KMS-11 (cell line): ENCODE measurements at regions not wholly inside any gene's neighbourhood (a gene's known extent, or its start where the extent isn't known, plus 50 kb on each side); places are given as distances from the start of the nearest gene placed in this dataset.

Experiments used
- H2AFZ ChIP-seq: fragments of 200-600 bp; sonication (generic); 2 replicates; pipeline ENCODE4 v1.6.1; 2016; ENCODE audit warnings: antibody characterized with exemption, mixed run types, low read depth
- H3K27ac ChIP-seq: fragments of 200-600 bp; sonication (generic); 2 replicates; pipeline ENCODE4 v1.6.1; 2016; ENCODE audit warnings: mild to moderate bottlenecking, mixed run types
- H3K27me3 ChIP-seq: fragments of 200-600 bp; sonication (generic); 2 replicates; pipeline ENCODE4 v1.6.1; 2017; ENCODE audit warnings: mild to moderate bottlenecking, low read depth, mixed run types, moderate library complexity; ENCODE audit not compliant: insufficient read depth
- H3K36me3 ChIP-seq: fragments of 200-600 bp; sonication (generic); 2 replicates; pipeline ENCODE4 v1.6.1; 2017; ENCODE audit warnings: mild to moderate bottlenecking, mixed run types; ENCODE audit not compliant: insufficient read depth
- H3K4me1 ChIP-seq: fragments of 200-600 bp; sonication (generic); 2 replicates; pipeline ENCODE4 v1.6.1; 2016; ENCODE audit warnings: mild to moderate bottlenecking, low read depth, mixed run types; ENCODE audit not compliant: poor library complexity, severe bottlenecking
- H3K4me2 ChIP-seq: fragments of 200-600 bp; sonication (generic); 2 replicates; pipeline ENCODE4 v1.7.0; 2016; ENCODE audit warnings: mild to moderate bottlenecking, mixed run types
- H3K4me3 ChIP-seq: fragments of 200-600 bp; sonication (generic); IDR thresholded peaks from 2 replicates; pipeline ENCODE4 v1.6.1; 2017; ENCODE audit warnings: low read depth, low read length, mixed read lengths; ENCODE audit not compliant: insufficient read depth
- H3K79me2 ChIP-seq: fragments of 200-600 bp; sonication (generic); 2 replicates; pipeline ENCODE4 v1.6.1; 2016; ENCODE audit warnings: low read depth, mixed run types; ENCODE audit not compliant: insufficient read depth
- H3K9ac ChIP-seq: fragments of 200-600 bp; sonication (generic); 2 replicates; pipeline ENCODE4 v1.6.1; 2016; ENCODE audit warnings: mild to moderate bottlenecking, mixed run types
- H4K20me1 ChIP-seq: fragments of 200-600 bp; sonication (generic); 2 replicates; pipeline ENCODE4 v1.6.1; 2016; ENCODE audit warnings: mild to moderate bottlenecking, mixed run types; ENCODE audit not compliant: insufficient read depth
- TF ChIP-seq, protein P1 (sequence below): fragments of 200-600 bp; sonication (generic); conservative IDR thresholded peaks from 2 replicates; pipeline ENCODE4 v1.6.1; 2017; ENCODE audit warnings: low read depth, mild to moderate bottlenecking, antibody characterized with exemption, low read length, moderate library complexity, mixed read lengths

DNA sequence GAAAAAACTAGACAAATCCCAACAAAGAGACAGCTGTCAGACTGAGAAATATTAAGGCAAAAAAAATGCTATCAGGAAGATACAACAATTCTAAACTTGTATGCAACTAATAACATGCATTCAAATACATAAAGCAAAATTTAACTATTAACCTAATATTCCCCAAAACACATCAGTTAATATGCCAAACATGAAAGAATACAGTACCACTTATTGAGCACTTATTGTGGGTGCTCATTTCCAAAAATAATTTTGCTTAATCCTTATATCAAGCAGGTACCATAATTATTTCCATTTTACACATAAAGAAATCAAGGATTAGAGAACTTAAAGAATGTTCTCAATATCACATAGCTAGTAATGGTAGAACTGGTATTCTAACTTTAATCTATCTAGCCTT is 67.7 kb upstream of the HMGXB4 start:
- Histone ChIP-seq H3K27me3 (no peaks in the 10 kb centered on the region), H3K27ac (no peak overlapping the region), H3K4me2 (no peak overlapping the region), H4K20me1 (no peaks in the 10 kb centered on the region), H3K9ac (no peak overlapping the region), H3K4me3 (no peak overlapping the region), H3K36me3 (no peaks in the 10 kb centered on the region), H3K4me1 (no peaks in the 10 kb centered on the region), H2AFZ (no peak overlapping the region), H3K79me2 (no peaks in the 10 kb centered on the region)
- TF ChIP-seq, protein P1, sequence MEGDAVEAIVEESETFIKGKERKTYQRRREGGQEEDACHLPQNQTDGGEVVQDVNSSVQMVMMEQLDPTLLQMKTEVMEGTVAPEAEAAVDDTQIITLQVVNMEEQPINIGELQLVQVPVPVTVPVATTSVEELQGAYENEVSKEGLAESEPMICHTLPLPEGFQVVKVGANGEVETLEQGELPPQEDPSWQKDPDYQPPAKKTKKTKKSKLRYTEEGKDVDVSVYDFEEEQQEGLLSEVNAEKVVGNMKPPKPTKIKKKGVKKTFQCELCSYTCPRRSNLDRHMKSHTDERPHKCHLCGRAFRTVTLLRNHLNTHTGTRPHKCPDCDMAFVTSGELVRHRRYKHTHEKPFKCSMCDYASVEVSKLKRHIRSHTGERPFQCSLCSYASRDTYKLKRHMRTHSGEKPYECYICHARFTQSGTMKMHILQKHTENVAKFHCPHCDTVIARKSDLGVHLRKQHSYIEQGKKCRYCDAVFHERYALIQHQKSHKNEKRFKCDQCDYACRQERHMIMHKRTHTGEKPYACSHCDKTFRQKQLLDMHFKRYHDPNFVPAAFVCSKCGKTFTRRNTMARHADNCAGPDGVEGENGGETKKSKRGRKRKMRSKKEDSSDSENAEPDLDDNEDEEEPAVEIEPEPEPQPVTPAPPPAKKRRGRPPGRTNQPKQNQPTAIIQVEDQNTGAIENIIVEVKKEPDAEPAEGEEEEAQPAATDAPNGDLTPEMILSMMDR = no peak

- no peak overlapping the region for H3K27ac ChIP-seq
- no peaks in the 10 kb centered on the region for H3K27me3 ChIP-seq
- TF ChIP-seq, protein P1 = no peak
- no peak overlapping the region for H2AFZ ChIP-seq
- H3K79me2 ChIP-seq = no peaks in the 10 kb centered on the region
- no peak overlapping the region for H3K4me3 ChIP-seq
- H3K9ac ChIP-seq = no peak overlapping the region
- no peaks in the 10 kb centered on the region for H3K36me3 ChIP-seq
- no peak overlapping the region for H3K4me2 ChIP-seq
- no peaks in the 10 kb centered on the region for H4K20me1 ChIP-seq
- H3K4me1 ChIP-seq = no peaks in the 10 kb centered on the region
These were observed 65.9 kb upstream of the HMGXB4 start for GRCh38 chr22:35191412-35191811.

DNA sequence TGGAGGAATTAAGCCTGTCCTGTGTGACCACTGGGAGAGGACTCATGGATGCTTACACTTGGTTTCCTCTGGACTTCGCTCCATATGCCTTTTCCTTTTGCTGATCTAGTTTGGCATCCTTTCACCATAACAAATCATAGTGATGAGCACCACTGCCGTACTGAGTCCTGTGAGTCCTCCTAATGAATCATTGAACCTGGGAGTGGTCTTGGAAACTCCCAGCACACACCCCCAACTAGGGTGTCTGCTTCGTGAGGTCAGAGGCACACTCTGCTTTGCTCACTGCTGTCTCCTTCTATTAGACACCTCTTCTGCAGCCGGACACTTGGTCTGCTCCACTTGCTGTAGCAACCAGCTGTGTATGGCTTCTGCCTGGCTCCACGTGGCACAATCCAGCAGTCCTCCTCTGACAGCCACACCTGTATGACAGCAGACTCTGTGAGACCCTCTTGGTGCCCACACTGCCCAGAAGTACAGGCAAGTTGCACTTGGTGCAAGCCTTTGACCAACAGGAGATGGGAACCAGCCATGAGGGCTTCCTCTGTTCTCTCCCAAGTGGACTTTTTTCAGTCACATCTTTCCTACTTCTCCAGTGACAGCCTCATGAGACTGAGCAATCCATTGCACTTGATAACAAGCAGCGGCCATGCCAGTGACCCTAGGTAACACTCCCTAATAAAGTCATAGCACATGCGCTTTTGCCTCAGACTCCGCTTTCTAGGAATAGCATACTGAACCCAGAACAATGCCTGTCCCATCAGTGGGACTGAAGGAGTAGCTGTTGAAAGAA is 65.0 kb upstream of the HMGXB4 start:
- no peaks in the 10 kb centered on the region for H4K20me1 ChIP-seq
- no peaks in the 10 kb centered on the region for H3K36me3 ChIP-seq
- no peak overlapping the region for H3K4me2 ChIP-seq
- no peak overlapping the region for H3K9ac ChIP-seq
- H2AFZ ChIP-seq = no peak overlapping the region
- no peak overlapping the region for H3K27ac ChIP-seq
- no peak overlapping the region for H3K4me3 ChIP-seq
- no peaks in the 10 kb centered on the region for H3K27me3 ChIP-seq
- H3K4me1 ChIP-seq = no peaks in the 10 kb centered on the region
- no peaks in the 10 kb centered on the region for H3K79me2 ChIP-seq
- TF ChIP-seq, protein P1 = no peak

DNA sequence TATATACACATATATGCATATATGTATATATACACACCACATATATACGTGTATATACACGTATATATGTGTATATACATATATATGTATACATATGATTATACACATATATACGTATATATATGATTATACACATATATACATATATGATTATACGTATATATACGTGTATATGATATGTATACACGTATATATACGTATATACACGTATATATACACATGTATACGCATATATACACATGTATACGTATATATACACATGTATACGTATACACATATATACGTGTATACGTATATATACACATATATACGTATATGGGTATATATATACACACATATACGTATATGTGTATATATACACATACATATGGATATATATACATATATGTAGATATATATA is 62.1 kb upstream of the HMGXB4 start:
- Histone ChIP-seq H4K20me1 (no peaks in the 10 kb centered on the region), H2AFZ (no peak overlapping the region), H3K9ac (no peak overlapping the region), H3K4me2 (no peak overlapping the region), H3K36me3 (no peaks in the 10 kb centered on the region), H3K4me3 (no peak overlapping the region), H3K79me2 (no peaks in the 10 kb centered on the region), H3K27ac (no peak overlapping the region), H3K4me1 (peaks cover 8% of the 10 kb centered on the region), H3K27me3 (no peaks in the 10 kb centered on the region)
- TF ChIP-seq, protein P1 = no peak
